DMS53 treated with DMSO at 0.1 percent for 48 hours (cell line): ENCODE measurements at regions not wholly inside any gene's neighbourhood (a gene's known extent, or its start where the extent isn't known, plus 50 kb on each side); places are given as distances from the start of the nearest gene placed in this dataset.
A peak's percentile ranks its signal among the peaks of the same experiment; 100 is the strongest.
"Not testable (repeated sequence)": the region's sequence is repeated elsewhere in the genome, so short reads cannot be mapped to it uniquely, and the experiment has no call there.

Experiments
- DNase-seq: peaks from one replicate; lab custom pipeline; 2025; ENCODE audit not compliant: unreplicated experiment; lab: John Stamatoyannopoulos, UW

GRCh38 chr4:55028196-55028595 lies 97.2 kb downstream of the KDR start:
- DNase-seq: no peak

DNA sequence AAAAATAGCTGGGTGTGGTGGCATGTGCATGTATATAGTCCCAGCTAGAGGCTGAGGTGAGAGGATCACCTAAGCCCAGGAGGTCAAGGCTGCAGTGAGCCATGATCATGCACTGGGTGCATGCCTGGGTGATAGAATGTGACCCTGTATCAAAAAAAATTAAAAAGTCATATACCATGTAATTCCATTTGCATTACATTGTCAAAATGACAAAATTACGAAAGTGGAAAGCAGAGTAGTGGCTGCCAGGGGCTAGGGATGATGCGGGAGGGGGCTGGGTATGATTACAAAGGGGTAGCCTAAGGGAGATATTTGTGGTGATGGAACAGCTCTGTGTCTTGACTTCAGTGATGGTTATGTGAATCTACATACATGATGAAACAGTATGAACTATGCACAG lies 97.8 kb downstream of the KDR start:
- DNase-seq: no peak

GRCh38 chr4:55025456-55025855 lies 99.9 kb downstream of the KDR start:
- DNase-seq: not testable (repeated sequence)

GRCh38 chr4:55023030-55023429 lies 102.4 kb downstream of the KDR start:
- DNase-seq: no peak

DNA sequence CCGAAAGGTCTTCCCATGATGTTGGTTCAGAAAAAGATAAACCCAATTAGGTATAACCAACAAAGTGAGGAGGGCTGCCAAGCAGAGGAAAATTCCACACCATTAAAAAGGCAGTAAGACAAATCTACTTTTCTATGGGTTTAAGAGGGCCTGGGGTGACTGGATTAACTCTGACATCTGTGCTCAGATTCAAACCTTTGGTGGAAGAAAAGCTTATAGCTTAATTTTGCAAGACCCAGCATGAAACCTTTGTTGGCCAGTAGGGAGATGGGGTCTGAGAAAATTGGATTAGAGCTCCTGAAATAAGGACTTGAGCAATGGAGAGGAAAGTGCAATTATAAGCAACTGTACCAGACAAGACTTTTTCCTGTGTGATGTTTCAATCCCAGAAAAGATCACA lies 104.2 kb downstream of the KDR start:
- DNase-seq: no peak

DNA sequence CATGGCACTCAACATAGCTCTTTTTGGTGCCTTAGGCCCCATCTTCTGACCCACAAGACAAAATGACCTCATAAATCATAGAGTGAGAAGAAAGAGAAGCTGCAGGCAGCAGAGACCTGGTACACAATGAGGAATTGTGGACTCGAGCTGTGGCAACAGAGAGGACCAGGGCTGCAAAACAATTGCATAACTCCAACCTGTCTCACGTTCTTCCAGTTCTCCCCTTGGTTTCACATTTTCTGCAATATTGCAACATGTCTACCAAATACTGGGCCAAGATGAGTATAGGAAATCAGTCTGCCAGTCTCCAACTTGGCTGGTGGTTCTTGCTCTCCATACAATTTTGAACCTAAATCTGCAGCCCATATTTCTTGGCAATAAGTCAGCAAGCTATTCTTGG lies 105.3 kb downstream of the KDR start:
- no peak for DNase-seq

- no peak for DNase-seq
Measured at GRCh38 chr4:55018978-55019377, 106.4 kb downstream of the KDR start.

DNA sequence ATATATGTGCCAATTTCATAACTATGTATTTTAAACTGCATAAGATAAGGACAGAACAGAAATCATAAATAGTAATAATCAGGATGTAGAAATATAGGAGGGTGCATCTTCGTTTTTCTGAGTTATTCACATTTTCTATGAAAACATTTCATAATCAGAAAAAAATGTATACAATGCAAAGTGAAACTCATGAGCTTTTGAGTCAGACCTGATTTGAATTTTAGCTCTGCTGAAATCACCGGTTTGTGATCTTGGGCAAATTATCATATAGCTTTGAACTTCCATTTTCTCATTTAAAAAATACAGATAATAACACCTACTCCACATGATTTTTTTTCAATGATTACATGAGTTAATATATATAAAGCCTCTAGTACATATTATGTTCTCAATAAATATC lies 106.9 kb downstream of the KDR start:
- no peak for DNase-seq

DNA sequence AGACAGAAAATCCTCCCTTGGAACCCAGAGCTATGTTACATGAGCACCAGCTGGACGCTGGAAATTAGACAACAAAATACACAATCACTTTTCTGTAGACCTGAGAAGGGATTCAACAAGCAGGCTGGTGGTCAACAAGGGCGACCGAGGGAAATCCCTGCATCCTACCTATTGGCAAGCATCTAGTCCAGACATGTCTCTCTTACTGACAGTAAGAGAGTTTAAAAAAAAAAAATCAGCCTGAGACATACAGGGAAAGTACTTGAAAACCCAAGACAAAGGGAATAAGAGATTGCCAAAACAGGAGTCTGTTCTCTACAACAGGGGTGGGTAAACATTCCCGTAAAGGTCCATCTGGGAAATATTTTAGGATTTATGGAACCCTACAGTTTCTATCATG lies 108.0 kb downstream of the KDR start:
- no peak for DNase-seq

GRCh38 chr4:55016131-55016530 lies 109.3 kb downstream of the KDR start:
- no peak for DNase-seq

GRCh38 chr4:55014876-55015275 lies 110.5 kb downstream of the KDR start:
- DNase-seq: peak; percentile 17

DNA sequence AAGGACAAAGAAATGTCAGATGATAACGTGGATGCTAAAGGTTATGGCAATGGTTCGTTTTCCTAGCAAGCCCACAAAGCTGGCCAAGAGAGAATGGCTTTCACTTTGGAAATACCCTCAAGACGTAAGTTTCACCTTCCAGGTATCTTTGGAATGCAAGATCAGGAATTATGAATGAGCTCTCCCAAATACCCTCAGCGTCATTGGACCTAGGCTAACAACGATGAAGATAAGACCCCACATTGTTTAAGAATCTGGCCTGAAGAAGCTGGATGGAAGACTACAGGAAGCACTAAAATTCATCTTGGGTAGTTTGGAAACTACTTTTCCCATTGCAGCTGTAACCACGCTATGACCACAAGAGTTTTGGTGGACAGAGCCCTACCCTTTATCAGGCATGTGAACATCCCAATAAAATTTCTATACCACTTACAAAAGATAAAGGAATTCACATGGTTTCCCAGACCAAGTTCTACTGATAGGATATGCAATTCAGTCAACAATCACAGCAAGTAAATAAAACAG lies 111.9 kb downstream of the KDR start:
- DNase-seq: no peak

DNA sequence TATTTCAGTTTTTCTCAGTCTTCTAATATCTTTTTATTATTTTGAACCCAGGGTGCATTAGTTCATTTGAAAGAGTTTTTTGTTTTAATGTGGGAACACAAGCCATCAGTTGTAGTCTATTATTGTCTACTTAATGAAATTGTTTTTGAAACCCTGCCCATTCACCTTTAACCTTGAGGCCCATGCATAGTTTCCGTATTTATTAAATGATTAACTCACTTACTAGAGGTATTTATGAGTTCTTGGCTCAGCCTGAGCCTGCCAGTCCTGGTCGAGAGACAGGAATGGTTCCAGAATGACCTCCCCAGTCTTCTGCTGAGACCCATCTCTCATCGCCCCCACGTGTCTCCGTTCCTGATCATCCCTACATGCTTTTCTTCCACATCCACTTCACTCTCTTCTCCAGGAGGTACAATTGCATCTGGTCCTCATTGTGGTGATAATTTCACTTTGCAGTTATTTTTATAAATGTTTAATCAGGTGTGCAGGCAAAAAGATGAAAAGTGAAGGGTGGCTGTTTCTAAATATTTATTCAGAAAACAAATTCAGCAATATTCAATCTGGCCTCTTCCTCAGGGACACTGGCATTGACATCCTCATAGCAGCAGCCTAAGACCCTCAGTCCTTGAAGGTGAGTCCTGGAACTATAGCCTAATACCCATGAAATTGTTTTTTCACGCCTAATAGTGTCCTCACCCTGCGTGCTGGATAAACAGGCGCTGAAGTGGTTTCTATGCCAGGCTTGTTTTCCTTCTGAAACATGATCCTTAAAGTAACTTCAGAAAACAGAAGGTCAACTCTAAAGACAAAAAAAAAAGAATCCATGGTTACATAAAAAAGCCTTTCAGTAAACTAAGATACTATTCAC lies 112.8 kb downstream of the KDR start:
- peak; percentile 35 for DNase-seq

DNA sequence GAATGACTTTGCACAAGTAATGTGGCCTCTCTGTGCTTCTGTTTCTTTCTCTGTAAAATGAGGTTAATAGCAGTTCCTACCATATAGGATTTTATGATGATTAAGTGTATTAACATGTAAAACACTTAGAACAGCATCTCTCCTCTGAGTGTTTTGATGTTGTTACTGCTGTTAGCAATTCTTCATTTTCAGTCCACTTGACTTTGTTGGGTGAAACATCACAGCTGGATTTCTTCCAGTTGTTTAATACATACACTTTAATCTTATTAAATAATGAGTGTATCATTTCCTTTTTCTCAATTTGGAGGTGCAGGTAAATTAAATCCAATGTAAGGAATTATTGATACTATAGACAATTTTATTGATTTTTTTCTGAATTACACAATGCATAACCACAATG lies 113.6 kb downstream of the KDR start:
- DNase-seq: no peak

GRCh38 chr4:55010550-55010949 lies 114.8 kb downstream of the KDR start:
- no peak for DNase-seq

DNA sequence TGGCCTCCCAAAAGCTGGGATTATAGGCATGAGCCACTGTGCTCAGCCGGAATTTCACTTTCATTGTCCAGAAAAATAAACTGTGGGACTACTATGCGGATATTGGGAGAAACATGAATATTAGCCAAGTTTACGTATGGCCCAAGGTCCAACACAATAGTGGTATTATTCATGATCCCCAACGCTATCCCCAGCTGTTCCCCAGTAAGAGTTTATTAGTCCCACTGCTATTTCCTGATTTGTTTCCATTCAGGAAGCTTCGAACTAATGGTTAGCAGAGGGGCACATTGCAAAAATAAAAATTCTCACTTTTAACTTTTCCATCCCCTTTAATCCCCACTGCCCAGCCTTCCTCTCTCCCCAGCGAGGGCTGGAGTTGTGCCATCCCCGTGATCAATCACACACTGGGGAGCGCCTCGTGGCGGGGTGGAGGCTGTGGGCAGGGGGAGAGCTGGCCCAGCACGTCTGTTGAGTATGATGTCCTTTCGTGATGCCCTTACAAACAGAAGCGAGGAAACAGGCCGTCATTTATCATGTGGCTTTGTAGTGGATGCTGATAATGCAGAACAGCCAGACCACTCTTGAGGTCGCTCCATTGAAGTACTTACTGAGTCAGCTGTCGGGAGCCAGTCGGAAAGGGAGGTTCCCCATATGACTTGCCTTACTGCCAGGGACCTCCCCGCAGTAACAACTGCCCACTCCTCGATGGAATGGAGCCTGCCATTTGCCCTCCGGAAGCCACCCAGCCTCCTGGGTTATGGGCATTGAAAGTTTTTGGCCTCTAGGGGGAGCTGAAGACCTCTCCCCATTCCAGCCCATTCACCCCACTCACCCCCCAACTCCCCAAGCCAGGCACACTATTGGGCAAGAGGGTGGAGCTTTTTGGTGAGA lies 117.0 kb downstream of the KDR start:
- DNase-seq: no peak

DNA sequence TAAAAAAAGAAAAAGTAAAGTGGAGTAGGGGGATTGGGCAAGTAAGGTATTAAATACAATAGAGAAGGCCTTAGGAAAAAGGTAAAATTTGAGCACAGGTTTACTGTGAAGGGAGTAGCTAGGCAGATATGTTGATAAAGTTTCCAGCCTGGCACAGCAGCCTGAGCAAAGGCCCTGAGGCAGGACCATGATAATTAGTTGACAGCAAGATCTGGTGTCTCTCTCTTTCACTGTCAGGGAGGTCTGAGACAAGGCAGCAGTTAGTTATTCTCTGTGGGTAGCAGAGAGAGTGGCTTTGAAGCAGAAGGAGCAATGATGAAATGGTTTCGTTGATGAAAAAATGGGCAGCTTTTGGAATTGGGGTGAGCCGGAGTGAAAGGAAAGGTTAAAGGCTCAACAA lies 119.5 kb downstream of the KDR start:
- DNase-seq: no peak

DNA sequence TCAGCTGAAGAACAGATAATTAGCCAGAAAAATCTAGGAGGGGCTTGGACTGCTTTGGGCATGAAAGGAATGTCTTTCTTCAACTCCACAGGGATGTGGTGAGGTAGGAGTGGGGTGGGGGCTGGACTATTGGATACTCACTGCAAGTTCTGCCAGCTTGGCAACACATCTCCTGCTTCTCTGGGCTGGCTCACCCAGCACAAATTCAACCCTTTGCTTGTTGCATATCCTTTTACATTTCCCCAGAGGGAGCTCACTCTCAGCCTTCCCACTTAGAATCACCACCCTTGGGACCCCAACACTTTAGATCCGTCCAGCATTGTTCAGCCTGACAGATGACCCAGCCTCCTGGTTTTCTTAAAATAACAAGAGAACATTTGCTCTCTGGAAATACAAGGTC lies 120.6 kb downstream of the KDR start:
- DNase-seq: no peak

DNA sequence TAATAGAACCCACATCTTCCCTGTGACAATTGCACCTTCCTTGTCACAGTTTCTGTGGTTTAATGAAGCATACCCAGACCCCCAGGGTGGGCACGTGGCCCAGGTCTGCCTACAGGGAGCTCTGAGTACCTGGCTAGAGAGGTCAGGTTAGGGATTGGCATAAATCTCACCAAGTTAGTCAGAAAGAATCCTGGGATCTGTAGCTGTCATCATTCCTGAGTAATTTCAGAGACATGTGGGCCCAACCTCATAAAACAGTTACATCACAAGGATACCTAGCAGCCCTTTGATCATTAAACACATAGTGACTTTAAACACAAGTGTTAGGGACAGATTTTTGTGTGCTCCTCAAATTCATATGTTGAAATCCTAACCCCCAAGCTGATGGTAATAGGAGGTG lies 123.0 kb downstream of the KDR start:
- no peak for DNase-seq

GRCh38 chr4:55001538-55001937 lies 123.9 kb downstream of the KDR start:
- no peak for DNase-seq

DNA sequence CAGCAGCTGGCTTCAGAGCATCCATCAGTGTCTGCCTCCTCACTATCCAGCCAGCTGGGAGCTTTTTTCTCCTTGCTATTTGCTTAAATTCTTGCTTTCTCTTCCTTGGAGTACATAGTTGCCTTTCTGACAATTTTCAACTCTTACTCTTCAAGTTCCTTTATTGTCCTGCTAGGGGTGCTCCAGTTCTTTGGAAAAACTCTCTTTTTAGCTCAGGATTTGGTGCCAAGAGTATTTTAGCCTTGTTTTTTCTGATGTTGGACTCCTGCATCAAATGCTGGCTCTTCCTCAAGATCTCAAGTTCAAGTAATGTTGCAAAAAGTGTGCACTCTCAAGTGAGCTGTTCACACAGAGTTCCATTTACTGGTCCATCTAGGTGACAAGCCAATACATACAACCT lies 126.4 kb downstream of the KDR start:
- DNase-seq: no peak

DNA sequence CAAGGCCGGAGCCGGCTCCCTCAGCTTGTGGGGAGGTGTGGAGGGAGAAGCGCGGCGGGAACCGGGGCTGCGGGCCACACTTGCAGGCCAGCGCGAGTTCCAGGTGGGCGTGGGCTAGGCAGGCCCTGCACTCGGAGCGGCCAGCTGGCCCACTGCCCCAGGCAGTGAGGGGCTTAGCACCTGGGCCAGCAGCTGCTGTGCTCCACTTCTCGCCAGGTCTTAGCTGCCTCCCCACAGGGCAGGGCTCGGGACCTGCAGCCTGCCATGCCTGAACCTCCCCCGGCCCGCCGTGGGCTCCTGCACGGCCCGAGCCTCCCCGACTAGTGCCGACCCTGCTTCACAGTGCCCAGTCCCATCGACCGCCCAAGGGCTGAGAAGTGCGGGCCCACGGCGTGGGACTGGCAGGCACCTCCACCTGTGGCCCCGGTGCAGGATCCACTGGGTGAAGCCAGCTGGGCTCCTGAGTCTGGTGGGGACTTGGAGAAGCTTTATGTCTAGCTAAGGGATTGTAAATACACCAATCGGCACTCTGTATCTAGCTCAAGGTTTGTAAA lies 131.8 kb downstream of the KDR start:
- not testable (repeated sequence) for DNase-seq
